IMR-90 (cell line): ENCODE measurements at regions not wholly inside any gene's neighbourhood (a gene's known extent, or its start where the extent isn't known, plus 50 kb on each side); places are given as distances from the start of the nearest gene placed in this dataset.

Experiments
- ATAC-seq: fragments of 200-7000 bp; cut with Tn5 transposase; 2 replicates; pipeline ENCODE4 v1.9.1; 2020; ENCODE audit warnings: low read depth, mild to moderate bottlenecking, moderate library complexity
- BruUV-seq: library from RNA; stranded (reverse); fragments of 400-500 nt; replicated peaks from 2 replicates; lab custom pipeline; 2021; lab: Mats Ljungman, UMichigan
- CTCF ChIA-PET: fragments of 300-600 bp; formaldehyde crosslinking; extraction: SDS; loops from one replicate; lab custom pipeline; 2021; ENCODE audit warnings: antibody characterized with exemption; lab: Yijun Ruan, JAX
- POLR2A ChIA-PET: fragments of 300-600 bp; sonication (Branson Sonifier 250); formaldehyde crosslinking; loops from one replicate; lab custom pipeline; 2022; ENCODE audit warnings: antibody characterized with exemption; ENCODE audit not compliant: unreplicated experiment; lab: Charles Lee
- DNase-seq: peaks from one replicate; pipeline ENCODE4 v3.0.0; 2013
- H2AFZ ChIP-seq: replicated peaks from 2 replicates; pipeline ENCODE3; 2013; ENCODE audit warnings: low read length, mild to moderate bottlenecking; ENCODE audit not compliant: poor library complexity
- H2AK5ac ChIP-seq: 2 replicates; pipeline ENCODE4 v1.6.1; 2013; ENCODE audit warnings: low read depth, low read length, inconsistent platforms
- H2AK9ac ChIP-seq: replicated peaks from 2 replicates; pipeline ENCODE3; 2013; ENCODE audit warnings: mild to moderate bottlenecking, low read depth, low read length, moderate library complexity; ENCODE audit not compliant: poor library complexity
- H2BK120ac ChIP-seq: 2 replicates; pipeline ENCODE4 v1.6.1; 2013; ENCODE audit warnings: low read depth, low read length, inconsistent platforms
- H2BK15ac ChIP-seq: 3 replicates; pipeline ENCODE4 v1.6.1; 2013; ENCODE audit warnings: low read depth, low read length, inconsistent platforms
- H2BK20ac ChIP-seq: 2 replicates; pipeline ENCODE4 v1.6.1; 2013; ENCODE audit warnings: low read depth, mild to moderate bottlenecking, inconsistent platforms, low read length, moderate library complexity
- H2BK5ac ChIP-seq: 2 replicates; pipeline ENCODE4 v1.6.1; 2013; ENCODE audit warnings: mild to moderate bottlenecking, low read depth, low read length, inconsistent platforms; ENCODE audit not compliant: poor library complexity, severe bottlenecking
- H3K14ac ChIP-seq: replicated peaks from 2 replicates; pipeline ENCODE4 v1.6.1; 2013; ENCODE audit warnings: low read depth, low read length, inconsistent platforms
- H3K18ac ChIP-seq: 2 replicates; pipeline ENCODE4 v1.6.1; 2013; ENCODE audit warnings: low read depth, low read length, control low read depth
- H3K23ac ChIP-seq: 2 replicates; pipeline ENCODE4 v1.6.1; 2013; ENCODE audit warnings: low read depth, low read length, inconsistent platforms
- H3K27ac ChIP-seq: 2 replicates; pipeline ENCODE4 v1.5.1; 2013; ENCODE audit warnings: mild to moderate bottlenecking, control low read depth, low read length; ENCODE audit not compliant: insufficient read depth
- H3K27me3 ChIP-seq: 2 replicates; pipeline ENCODE4 v1.6.1; 2013; ENCODE audit warnings: low read length; ENCODE audit not compliant: control insufficient read depth, insufficient read depth
- H3K36me3 ChIP-seq: 2 replicates; pipeline ENCODE4 v1.6.1; 2013; ENCODE audit warnings: low read length, mixed read lengths; ENCODE audit not compliant: control insufficient read depth, insufficient read depth
- H3K4ac ChIP-seq: 2 replicates; pipeline ENCODE4 v1.6.1; 2013; ENCODE audit warnings: low read depth, low read length, inconsistent platforms
- H3K4me1 ChIP-seq: 2 replicates; pipeline ENCODE4 v1.6.1; 2013; ENCODE audit warnings: low read length, mixed read lengths; ENCODE audit not compliant: control insufficient read depth, insufficient read depth
- H3K4me2 ChIP-seq: 2 replicates; pipeline ENCODE4 v1.6.1; 2013; ENCODE audit warnings: low read depth, mild to moderate bottlenecking, control low read depth, low read length, moderate library complexity
- H3K4me3 ChIP-seq: 2 replicates; pipeline ENCODE4 v1.5.1; 2013; ENCODE audit warnings: low read depth, mild to moderate bottlenecking, control low read depth, low read length, moderate library complexity; ENCODE audit not compliant: insufficient read depth
- H3K56ac ChIP-seq: 2 replicates; pipeline ENCODE4 v1.6.1; 2013; ENCODE audit warnings: low read length, inconsistent platforms; ENCODE audit not compliant: insufficient read depth; ENCODE audit errors: extremely low read depth
- H3K79me1 ChIP-seq, 2 experiments: 2 replicates each; pipeline ENCODE4 v1.6.1; 2013; ENCODE audit warnings: low read length in 2 of 2, inconsistent platforms in 1 of 2, low read depth in 1 of 2
- H3K9ac ChIP-seq: 2 replicates; pipeline ENCODE4 v1.6.1; 2013; ENCODE audit warnings: low read depth, low read length, control low read depth
- H3K9me1 ChIP-seq: 2 replicates; pipeline ENCODE4 v1.6.1; 2013; ENCODE audit warnings: low read length, inconsistent platforms; ENCODE audit not compliant: insufficient read depth
- H3K9me3 ChIP-seq: 2 replicates; pipeline ENCODE4 v1.6.1; 2013; ENCODE audit warnings: low read length; ENCODE audit not compliant: control insufficient read depth, insufficient read depth
- H4K20me1 ChIP-seq: 2 replicates; pipeline ENCODE4 v1.6.1; 2013; ENCODE audit warnings: low read length, inconsistent platforms; ENCODE audit not compliant: insufficient read depth
- H4K5ac ChIP-seq: 2 replicates; pipeline ENCODE4 v1.6.1; 2013; ENCODE audit warnings: mild to moderate bottlenecking, low read depth, low read length, control low read depth
- H4K8ac ChIP-seq, 2 experiments: 2 replicates each; pipeline ENCODE4 v1.6.1; 2013; ENCODE audit warnings: low read depth in 2 of 2, low read length in 2 of 2, control low read depth in 1 of 2, inconsistent platforms in 1 of 2
- H4K91ac ChIP-seq: 2 replicates; pipeline ENCODE4 v1.6.1; 2013; ENCODE audit warnings: low read depth, low read length, inconsistent platforms; ENCODE audit not compliant: insufficient read depth
- BHLHE40 ChIP-seq: fragments of 150-350 bp; IDR thresholded peaks from 2 replicates; pipeline ENCODE4 v1.6.1; 2016; ENCODE audit warnings: mild to moderate bottlenecking, low read depth, low read length
- FOS ChIP-seq: fragments of 150-350 bp; IDR thresholded peaks from 2 replicates; pipeline ENCODE4 v1.6.1; 2016; ENCODE audit warnings: low read depth, low read length
- MAFK ChIP-seq: IDR thresholded peaks from 2 replicates; pipeline ENCODE4 v1.6.1; 2012; ENCODE audit warnings: low read depth, low read length, improper control_type of control experiment
- POLR2A ChIP-seq: IDR thresholded peaks from 2 replicates; pipeline ENCODE4 v1.6.1; 2012; ENCODE audit warnings: mild to moderate bottlenecking, low read depth, low read length
- RFX5 ChIP-seq: IDR thresholded peaks from 2 replicates; pipeline ENCODE4 v1.8.0; 2012; ENCODE audit warnings: low read depth, mild to moderate bottlenecking, low read length, moderate library complexity
- WGBS, 2 experiments: methylation state at CpG; one replicate each; pipeline versions ENCODE4 v1.1.5 to v1.1.7; 2013; ENCODE audit warnings: missing lambda C conversion rate in 2 of 2; ENCODE audit not compliant: insufficient read length in 1 of 2; ENCODE audit errors: extremely low coverage in 2 of 2; 5-methylcytosine and 5-hydroxymethylcytosine counted together
- dilution Hi-C: fragments of 300-500 bp; cut with HindIII; formaldehyde crosslinking; loops from one replicate; pipeline ENCODE4 v1.14.3; 2018; ENCODE audit warnings: low sequenced_read_pairs; ENCODE audit not compliant: unreplicated experiment
- in situ Hi-C: fragments of 300-500 bp; cut with MboI; formaldehyde crosslinking; loops from 3 replicates; pipeline ENCODE4 v1.14.3; 2019; ENCODE audit warnings: low sequenced_read_pairs, inconsistent platforms, mixed read lengths
- intact Hi-C: fragments of 100-400 bp; cut with micrococcal nuclease; formaldehyde crosslinking; loops from 2 replicates; pipeline ENCODE4 v1.10.0; 2022

DNA sequence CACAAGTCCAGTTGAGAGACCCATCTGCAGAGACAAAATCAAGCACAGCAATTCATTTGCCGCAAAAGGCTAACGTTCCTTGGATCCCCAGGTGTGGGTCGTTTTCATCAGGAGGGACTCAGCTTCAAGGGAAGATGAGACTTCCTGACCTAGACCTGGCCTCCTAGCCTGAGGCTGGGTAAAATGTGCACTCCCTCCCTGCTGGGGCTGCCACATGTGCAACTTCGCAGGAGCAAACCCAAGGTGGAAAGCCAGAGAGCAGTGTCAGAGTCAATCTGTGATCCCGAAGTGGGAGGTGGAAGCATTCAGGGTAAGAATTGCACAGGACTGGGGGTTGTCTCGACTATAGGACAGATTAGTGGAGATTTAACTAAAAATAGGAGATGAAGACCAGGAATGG, 164.7 kb upstream of the UMPS start:
- Histone ChIP-seq H3K9me1 (no peaks in the 10 kb centered on the region), H3K18ac (no peak overlapping the region), H4K8ac (no peak overlapping the region), H4K20me1 (no peaks in the 10 kb centered on the region), H3K9ac (no peak overlapping the region), H3K23ac (no peak overlapping the region), H2BK5ac (no peak overlapping the region), H3K56ac (no peak overlapping the region), H4K91ac (no peak overlapping the region), H2BK120ac (no peak overlapping the region), H3K79me1 (no peaks in the 10 kb centered on the region), H2AK9ac (no peak overlapping the region), H2AK5ac (no peak overlapping the region), H3K27ac (no peak overlapping the region), H3K36me3 (no peaks in the 10 kb centered on the region), H3K4me3 (no peak overlapping the region), H2AFZ (no peak overlapping the region), H2BK15ac (no peak overlapping the region), H4K5ac (no peak overlapping the region), H3K14ac (no peak overlapping the region), H3K4me1 (no peaks in the 10 kb centered on the region; the same call in 1 of the 2 replicates), H2BK20ac (no peak overlapping the region), H3K9me3 (no peaks in the 10 kb centered on the region), H3K27me3 (peaks cover 29% of the 10 kb centered on the region), H3K4ac (no peak overlapping the region), H3K4me2 (no peak overlapping the region)
- TF ChIP-seq BHLHE40 (no peak), FOS (no peak), RFX5 (no peak), POLR2A (no peak), MAFK (no peak)
- no peak for ATAC-seq
- BruUV-seq = no TSS peak
- CTCF ChIA-PET = interaction anchor here (0.6 to 2.2 kb wide), 11 partner anchors 12 to 1751 kb away, joined by 3 to 18 read pairs (median 4); no protein-coding TSS in a partner anchor
- dilution Hi-C loops (no loop called here), in situ Hi-C loops (no loop called here), intact Hi-C loops (loop anchor here (1.0 to 10.0 kb wide), 5 partner anchors 124 to 1019 kb away; no protein-coding TSS in a partner anchor)
- no peak for DNase-seq
- POLR2A ChIA-PET = no interaction called here
- 80% methylated on average over 1 of the region's 6 CpGs; no CpG with 5 or more reads in 1 of the 2 experiments for WGBS, 2 experiments
